ENCODE measurements at regions not wholly inside any gene's neighbourhood (a gene's known extent, or its start where the extent isn't known, plus 50 kb on each side); places are given as distances from the start of the nearest gene placed in this dataset.

GRCh38 chr2:18384242-18384641 lies 176.2 kb downstream of the RDH14 start:
- no peak for DNase-seq (ENCODE audit: low read depth in 4 of 4, low spot score in 2 of 4)

DNA sequence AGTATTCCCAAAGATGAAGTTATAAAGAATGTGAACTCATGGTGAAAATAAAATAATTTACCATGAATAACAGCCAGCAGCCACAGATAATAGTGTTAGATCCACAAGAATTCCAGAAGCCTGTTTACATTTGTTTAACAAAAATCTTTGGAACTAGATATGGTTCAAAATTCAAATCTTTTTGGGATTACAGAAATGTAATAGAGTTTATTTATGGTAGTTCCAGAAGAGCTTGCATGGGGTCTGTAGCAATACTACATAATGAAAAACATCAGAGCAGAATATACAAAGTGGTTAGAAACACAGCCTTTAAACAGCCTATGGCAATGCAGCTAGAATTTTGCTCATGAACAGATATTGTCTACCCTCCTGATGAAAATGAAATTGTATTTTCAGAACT lies 179.1 kb downstream of the RDH14 start:
- DNase-seq (ENCODE audit: low read depth in 4 of 4, low spot score in 2 of 4), result no peak

- DNase-seq (ENCODE audit: low read depth in 4 of 4, low spot score in 2 of 4), result no peak
Measured at GRCh38 chr2:18380321-18380720, 180.1 kb downstream of the RDH14 start.

DNA sequence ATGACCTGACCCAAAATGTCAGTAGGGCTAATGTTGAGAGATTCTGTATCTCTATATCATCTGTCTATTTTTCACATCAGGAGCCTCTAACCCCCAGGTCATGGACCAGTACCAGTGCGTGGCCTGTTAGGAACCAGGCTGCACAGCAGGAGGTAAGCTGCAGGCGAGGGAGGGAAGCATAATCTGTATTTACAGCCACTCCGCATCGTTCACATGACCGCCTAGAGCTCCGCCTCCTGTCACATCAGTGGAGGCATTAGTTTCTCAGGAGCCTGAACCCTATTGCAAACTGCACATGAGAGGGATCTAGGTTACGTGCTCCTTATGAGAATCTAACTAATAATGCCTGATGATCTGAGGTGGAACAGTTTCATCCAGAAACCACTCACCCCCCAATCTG lies 180.6 kb downstream of the RDH14 start:
- no peak for DNase-seq (ENCODE audit: low read depth in 4 of 4, low spot score in 2 of 4)

DNA sequence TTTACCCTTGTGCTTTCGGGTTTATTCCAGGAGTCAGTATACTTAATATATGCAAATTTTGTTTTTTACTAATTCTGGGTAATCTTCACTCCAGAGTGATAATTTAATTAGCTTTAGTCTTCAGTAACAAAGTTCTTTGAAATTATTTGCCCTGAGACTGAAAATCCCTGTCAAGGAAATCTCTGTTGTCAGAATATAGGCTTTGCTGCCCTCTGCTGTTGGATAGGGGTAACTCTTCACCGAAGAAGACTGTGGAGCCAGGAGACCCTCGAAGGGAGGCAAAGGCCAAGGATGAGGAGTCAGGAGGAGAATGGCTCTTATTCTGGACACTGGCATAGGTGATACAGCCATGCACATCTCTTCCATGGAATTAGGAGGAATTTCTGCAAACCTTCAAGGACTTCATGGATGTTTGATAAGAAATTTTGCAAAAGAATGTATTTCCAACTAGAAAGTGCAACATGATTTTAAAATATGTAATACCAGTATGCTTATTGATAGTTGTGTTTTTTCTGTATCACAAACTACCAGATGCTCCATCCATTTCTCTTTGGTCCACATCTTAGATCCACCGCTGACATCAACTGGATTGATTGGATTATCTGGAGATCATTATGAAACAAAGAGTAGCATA lies 182.3 kb downstream of the RDH14 start:
- DNase-seq (ENCODE audit: low read depth in 4 of 4, low spot score in 2 of 4), result no peak

- no peak for DNase-seq (ENCODE audit: low read depth in 4 of 4, low spot score in 2 of 4)
Measured at GRCh38 chr2:18376936-18377335, 183.5 kb downstream of the RDH14 start.

- DNase-seq (ENCODE audit: low read depth in 4 of 4, low spot score in 2 of 4), result no peak
Measured at GRCh38 chr2:18373664-18374063, 186.8 kb downstream of the RDH14 start.

- DNase-seq (ENCODE audit: low read depth in 4 of 4, low spot score in 2 of 4), result no peak
Measured at GRCh38 chr2:18373081-18373480, 187.4 kb downstream of the RDH14 start.

DNA sequence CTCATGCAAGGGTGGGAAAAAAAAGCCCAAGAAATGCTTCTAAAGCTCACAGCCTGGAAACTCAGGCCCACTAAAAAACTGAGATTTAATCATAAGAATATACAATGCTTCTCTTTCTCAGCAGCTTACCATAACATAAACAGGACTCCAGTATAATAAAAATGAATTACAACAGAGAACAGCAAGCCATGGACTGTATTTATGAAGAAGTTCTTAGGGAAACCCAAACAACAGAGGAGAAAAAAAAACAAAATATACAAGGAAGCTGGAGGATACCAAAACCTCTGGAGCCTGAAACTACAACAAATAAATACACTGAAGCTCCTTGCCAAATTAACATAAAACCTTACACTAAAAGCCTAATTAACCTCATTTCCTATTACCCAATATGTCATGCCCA lies 187.8 kb downstream of the RDH14 start:
- no peak for DNase-seq (ENCODE audit: low read depth in 4 of 4, low spot score in 2 of 4)

DNA sequence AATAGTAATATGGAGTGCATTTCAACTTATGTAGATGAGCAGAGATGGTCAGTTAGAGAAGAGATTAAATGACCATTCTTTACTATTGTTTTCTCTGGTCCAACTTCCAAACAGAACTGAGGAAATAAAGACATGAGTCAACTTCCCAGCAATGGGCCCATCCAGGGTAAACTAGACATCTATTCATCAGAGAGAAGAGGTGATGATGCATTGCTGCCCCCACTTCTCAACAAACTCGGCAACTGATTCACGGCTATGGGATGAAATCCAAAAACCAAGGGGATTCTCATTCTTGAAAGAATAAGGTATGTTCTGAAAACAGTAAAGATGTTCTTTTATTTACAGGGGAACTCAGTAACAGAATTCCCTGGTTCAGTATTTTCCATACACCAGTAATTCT lies 190.7 kb downstream of the RDH14 start:
- DNase-seq (ENCODE audit: low read depth in 4 of 4, low spot score in 2 of 4), result no peak

- DNase-seq (ENCODE audit: low read depth in 4 of 4, low spot score in 2 of 4), result no peak
Measured at GRCh38 chr2:18368008-18368407, 192.4 kb downstream of the RDH14 start.

GRCh38 chr2:18365342-18365741 lies 195.1 kb downstream of the RDH14 start:
- no peak for DNase-seq (ENCODE audit: low read depth in 4 of 4, low spot score in 2 of 4)

GRCh38 chr2:18363348-18363747 lies 197.1 kb downstream of the RDH14 start:
- DNase-seq (ENCODE audit: low read depth in 4 of 4, low spot score in 2 of 4), result no peak

DNA sequence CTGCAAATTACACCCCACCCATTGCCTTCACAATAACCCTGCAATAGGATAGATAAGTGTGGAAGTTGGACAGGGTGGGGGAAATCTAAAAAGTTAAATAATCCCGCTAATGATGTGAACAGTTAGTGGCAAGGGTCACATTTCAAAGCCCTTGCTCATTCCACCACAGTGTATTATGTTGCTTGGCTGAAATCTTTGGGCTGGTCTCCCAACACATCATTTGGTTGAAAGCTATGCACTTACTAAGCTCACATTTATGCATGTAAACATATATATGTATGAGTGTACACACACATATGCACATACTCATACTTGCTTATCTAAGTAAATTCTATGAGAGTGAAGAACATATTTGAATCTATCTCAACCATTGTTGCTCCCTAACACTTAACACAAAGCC lies 197.8 kb downstream of the RDH14 start:
- no peak for DNase-seq (ENCODE audit: low read depth in 4 of 4, low spot score in 2 of 4)

DNA sequence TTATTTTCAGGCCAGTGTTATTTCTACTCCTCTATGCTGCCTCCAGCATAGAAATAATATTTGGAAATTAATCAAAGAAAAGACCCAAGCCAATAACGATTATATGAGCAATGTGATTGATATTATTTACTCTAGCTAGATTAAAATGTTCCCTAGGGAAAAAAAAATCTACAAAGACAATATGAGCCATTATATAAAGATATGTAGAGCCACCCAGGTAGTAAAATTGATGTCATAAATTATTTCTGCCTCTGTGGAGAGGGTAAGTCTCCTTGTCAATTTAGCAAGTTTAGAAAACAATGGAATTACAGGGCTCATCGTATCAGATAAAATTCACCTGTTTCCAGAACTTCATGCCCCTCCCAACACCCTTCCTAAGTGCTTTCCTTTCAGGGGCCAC lies 202.9 kb downstream of the RDH14 start:
- DNase-seq (ENCODE audit: low read depth in 4 of 4, low spot score in 2 of 4), result no peak

DNA sequence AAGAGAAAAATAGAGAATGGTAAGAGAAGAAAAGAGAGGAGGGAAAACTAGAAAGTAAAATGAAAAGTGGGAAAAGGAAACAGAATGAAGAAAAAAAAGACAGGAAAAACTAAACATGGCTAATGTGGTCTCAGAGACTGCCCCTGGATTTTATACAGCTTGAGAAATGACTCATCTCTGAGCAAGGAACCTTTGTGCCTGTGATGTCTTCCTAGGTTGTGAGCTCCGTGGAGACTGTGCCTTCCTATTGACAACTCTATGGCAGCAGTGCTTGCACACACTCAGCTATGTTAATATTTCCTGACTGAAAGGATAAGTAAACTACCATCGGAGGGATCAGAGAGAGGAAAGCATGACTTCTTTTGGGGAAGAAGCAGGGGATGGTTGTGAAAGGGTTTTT lies 203.8 kb downstream of the RDH14 start:
- DNase-seq (ENCODE audit: low read depth in 4 of 4, low spot score in 2 of 4), result no peak

DNA sequence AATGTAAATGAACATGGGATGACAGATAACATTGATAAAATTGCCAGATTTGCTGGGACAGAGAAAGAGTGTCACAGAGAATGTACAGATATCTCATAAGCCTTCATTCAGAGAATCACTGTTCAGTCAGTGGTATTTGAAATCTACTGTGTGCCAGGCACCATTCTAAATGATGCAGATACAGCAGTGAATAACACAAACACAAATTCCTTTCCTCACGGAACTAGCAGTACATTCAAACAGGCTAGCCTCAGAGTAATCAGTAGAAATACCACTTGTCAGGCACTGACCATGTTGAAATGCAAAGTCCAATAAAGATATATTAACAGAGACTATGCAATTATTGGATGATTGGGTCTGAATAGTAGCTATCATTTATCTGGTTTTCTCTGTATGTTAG lies 211.0 kb downstream of the RDH14 start:
- no peak for DNase-seq (ENCODE audit: low read depth in 4 of 4, low spot score in 2 of 4)

- no peak for DNase-seq (ENCODE audit: low read depth in 4 of 4, low spot score in 2 of 4)
Measured at GRCh38 chr2:18346874-18347273, 213.6 kb downstream of the RDH14 start.

- no peak for DNase-seq (ENCODE audit: low read depth in 4 of 4, low spot score in 2 of 4)
Measured at GRCh38 chr2:18346344-18346743, 214.1 kb downstream of the RDH14 start.

GRCh38 chr2:18345848-18346247 lies 214.6 kb downstream of the RDH14 start:
- DNase-seq (ENCODE audit: low read depth in 4 of 4, low spot score in 2 of 4), result no peak

DNA sequence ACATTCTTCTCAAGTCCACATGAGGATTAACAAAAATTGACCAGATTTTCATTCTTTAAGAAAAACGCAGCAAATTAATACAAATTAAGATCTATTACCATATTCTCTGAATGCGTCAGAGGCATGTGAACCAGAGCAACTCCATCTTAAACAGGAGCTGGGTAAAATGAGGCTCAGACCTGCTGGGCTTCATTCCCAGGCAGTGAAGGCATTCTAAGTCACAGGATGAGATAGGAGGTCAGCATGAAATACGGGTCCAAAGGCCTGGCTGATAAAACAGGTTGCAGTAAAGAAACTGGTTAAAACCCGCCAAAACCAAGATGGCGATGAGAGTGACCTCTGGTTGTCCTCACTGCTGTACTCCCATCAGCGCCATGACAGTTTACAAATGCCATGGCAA lies 217.6 kb downstream of the RDH14 start:
- no peak for DNase-seq (ENCODE audit: low read depth in 4 of 4, low spot score in 2 of 4)

- no peak for DNase-seq (ENCODE audit: low read depth in 4 of 4, low spot score in 2 of 4)
Measured at GRCh38 chr2:18339326-18339725, 221.1 kb downstream of the RDH14 start.

DNA sequence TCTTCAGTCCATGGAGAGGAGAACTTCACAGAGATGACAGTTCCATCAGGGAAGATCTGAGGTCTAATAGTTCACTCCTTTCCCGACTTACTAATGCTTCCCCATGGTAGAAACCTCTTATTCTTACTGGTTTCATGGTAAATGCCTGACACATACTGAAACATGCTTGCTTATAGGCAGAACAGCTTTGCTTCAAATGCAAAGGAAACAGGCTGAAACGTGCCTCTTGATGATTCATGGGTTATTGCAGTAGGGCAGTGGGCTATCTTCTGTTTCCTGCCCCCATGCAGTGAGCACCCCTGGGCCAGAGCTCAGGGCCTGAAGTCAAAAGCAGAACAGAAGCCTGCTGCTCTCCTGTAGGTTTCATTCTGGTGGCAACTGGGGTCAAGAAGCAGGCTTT lies 223.5 kb downstream of the RDH14 start:
- no peak for DNase-seq (ENCODE audit: low read depth in 4 of 4, low spot score in 2 of 4)
